CD4-positive, alpha-beta T cell treated with Interleukin-12 subunit alpha and Interleukin-12 subunit beta, for 1 hour (primary cell): ENCODE measurements at regions not wholly inside any gene's neighbourhood (a gene's known extent, or its start where the extent isn't known, plus 50 kb on each side); places are given as distances from the start of the nearest gene placed in this dataset.
A peak's percentile ranks its signal among the peaks of the same experiment; 100 is the strongest.

Source experiments
- DNase-seq: peaks from one replicate; pipeline ENCODE4 v3.0.0-alpha.2; 2020

GRCh38 chr2:15107137-15107536 is 454.0 kb downstream of the NBAS start:
- DNase-seq = no peak

GRCh38 chr2:15111718-15112117 is 449.4 kb downstream of the NBAS start:
- DNase-seq = no peak

GRCh38 chr2:15112216-15112615 is 448.9 kb downstream of the NBAS start:
- peak; percentile 4 for DNase-seq

GRCh38 chr2:15115776-15116175 is 445.4 kb downstream of the NBAS start:
- DNase-seq = no peak

- DNase-seq = no peak
Observed at GRCh38 chr2:15116830-15117229, 444.3 kb downstream of the NBAS start.
